Mesothelial cell of epicardium (in vitro differentiated cells): ENCODE measurements at regions not wholly inside any gene's neighbourhood (a gene's known extent, or its start where the extent isn't known, plus 50 kb on each side); places are given as distances from the start of the nearest gene placed in this dataset.

Experiments
- DNase-seq, 2 experiments: peaks; one replicate each; pipeline ENCODE4 v3.0.0; 2021; ENCODE audit warnings: low spot score in 2 of 2; ENCODE audit not compliant: unreplicated experiment in 2 of 2
- H3K27ac Mint-ChIP-seq: 2 replicates; pipeline ENCODE4 v1.8.0; 2021; ENCODE audit warnings: mixed read lengths
- H3K27me3 Mint-ChIP-seq: 2 replicates; pipeline ENCODE4 v1.8.0; 2021; ENCODE audit warnings: low read depth, mixed read lengths
- H3K36me3 Mint-ChIP-seq: 2 replicates; pipeline ENCODE4 v1.8.0; 2021; ENCODE audit warnings: mixed read lengths
- H3K4me1 Mint-ChIP-seq: 2 replicates; pipeline ENCODE4 v1.8.0; 2021; ENCODE audit warnings: mixed read lengths
- H3K4me3 Mint-ChIP-seq: 2 replicates; pipeline ENCODE4 v1.8.0; 2021; ENCODE audit warnings: mild to moderate bottlenecking, moderate library complexity, mixed read lengths
- H3K9me3 Mint-ChIP-seq: 2 replicates; pipeline ENCODE4 v1.8.0; 2021; ENCODE audit warnings: mixed read lengths
- TF ChIP-seq, protein P1 (sequence below): fragments of 200-600 bp; sonication (generic); IDR thresholded peaks from one replicate; pipeline ENCODE4 v1.5.0; 2021; ENCODE audit warnings: antibody characterized with exemption; ENCODE audit not compliant: unreplicated experiment

DNA sequence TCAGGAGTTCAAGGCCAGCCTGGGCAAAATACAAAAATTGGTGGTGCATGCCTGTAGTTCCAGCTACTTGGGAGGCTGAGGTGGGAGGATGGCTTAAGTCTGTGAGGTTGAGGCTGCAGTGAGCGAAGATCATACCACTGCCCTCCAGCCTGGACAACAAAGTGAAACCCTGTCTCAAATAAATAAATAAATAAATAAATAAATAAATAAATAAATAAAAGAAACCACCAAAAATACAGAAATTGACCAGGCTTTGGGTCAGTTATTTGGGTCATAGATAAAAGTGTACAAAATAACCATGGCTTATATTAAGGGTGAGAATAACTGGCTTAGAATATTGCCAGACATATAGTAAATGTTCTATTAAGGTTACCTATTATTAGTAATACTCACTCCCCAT lies 129.2 kb downstream of the NEUROD6 start:
- H3K36me3 Mint-ChIP-seq, result no peaks in the 10 kb centered on the region
- H3K27me3 Mint-ChIP-seq, result peaks cover 28% of the 10 kb centered on the region
- no peak overlapping the region for H3K4me3 Mint-ChIP-seq
- DNase-seq, result no peak
- H3K27ac Mint-ChIP-seq, result no peak overlapping the region
- H3K4me1 Mint-ChIP-seq, result no peaks in the 10 kb centered on the region
- no peaks in the 10 kb centered on the region for H3K9me3 Mint-ChIP-seq
- TF ChIP-seq, protein P1, sequence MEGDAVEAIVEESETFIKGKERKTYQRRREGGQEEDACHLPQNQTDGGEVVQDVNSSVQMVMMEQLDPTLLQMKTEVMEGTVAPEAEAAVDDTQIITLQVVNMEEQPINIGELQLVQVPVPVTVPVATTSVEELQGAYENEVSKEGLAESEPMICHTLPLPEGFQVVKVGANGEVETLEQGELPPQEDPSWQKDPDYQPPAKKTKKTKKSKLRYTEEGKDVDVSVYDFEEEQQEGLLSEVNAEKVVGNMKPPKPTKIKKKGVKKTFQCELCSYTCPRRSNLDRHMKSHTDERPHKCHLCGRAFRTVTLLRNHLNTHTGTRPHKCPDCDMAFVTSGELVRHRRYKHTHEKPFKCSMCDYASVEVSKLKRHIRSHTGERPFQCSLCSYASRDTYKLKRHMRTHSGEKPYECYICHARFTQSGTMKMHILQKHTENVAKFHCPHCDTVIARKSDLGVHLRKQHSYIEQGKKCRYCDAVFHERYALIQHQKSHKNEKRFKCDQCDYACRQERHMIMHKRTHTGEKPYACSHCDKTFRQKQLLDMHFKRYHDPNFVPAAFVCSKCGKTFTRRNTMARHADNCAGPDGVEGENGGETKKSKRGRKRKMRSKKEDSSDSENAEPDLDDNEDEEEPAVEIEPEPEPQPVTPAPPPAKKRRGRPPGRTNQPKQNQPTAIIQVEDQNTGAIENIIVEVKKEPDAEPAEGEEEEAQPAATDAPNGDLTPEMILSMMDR, result no peak

GRCh38 chr7:31204071-31204470 lies 136.5 kb downstream of the NEUROD6 start:
- Mint-ChIP-seq H3K4me3 (no peak overlapping the region), H3K4me1 (no peaks in the 10 kb centered on the region), H3K36me3 (no peaks in the 10 kb centered on the region), H3K27ac (no peak overlapping the region), H3K9me3 (peaks cover 11% of the 10 kb centered on the region), H3K27me3 (peaks cover 22% of the 10 kb centered on the region)
- TF ChIP-seq, protein P1, result no peak
- no peak for DNase-seq

- Mint-ChIP-seq H3K36me3 (no peaks in the 10 kb centered on the region), H3K27ac (no peak overlapping the region), H3K4me1 (no peaks in the 10 kb centered on the region), H3K4me3 (no peak overlapping the region), H3K27me3 (peaks cover 22% of the 10 kb centered on the region), H3K9me3 (peaks cover 14% of the 10 kb centered on the region)
- DNase-seq, result no peak
- TF ChIP-seq, protein P1, result no peak
Observed at GRCh38 chr7:31203551-31203950, 137.0 kb downstream of the NEUROD6 start.

DNA sequence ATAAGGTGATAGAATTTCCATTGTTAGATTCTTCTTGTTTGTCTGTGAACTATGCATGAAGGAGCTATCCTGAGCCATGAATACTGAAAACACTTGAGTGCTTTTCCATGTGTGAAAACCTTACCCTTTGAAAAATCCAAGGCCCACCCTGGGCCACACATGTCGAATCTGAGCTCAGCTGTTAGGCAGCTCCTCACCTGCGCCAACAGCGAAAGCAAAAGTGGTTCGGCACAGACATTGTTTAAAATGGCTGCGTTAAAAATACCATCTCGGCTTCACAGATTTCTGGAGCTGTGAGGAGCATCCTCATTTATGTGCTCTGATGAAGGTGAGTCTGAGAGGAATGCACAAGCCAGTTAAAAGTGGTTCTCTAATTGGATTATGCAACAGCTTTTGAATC lies 137.7 kb downstream of the NEUROD6 start:
- no peak for DNase-seq
- Mint-ChIP-seq H3K27ac (no peak overlapping the region), H3K4me1 (no peaks in the 10 kb centered on the region), H3K36me3 (no peaks in the 10 kb centered on the region), H3K27me3 (peaks cover 22% of the 10 kb centered on the region), H3K9me3 (peaks cover 17% of the 10 kb centered on the region), H3K4me3 (no peak overlapping the region)
- TF ChIP-seq, protein P1, result no peak

GRCh38 chr7:31192986-31193385 lies 140.9 kb downstream of the ADCYAP1R1 start:
- TF ChIP-seq, protein P1, result peak; percentile 55
- no peak overlapping the region for H3K27ac Mint-ChIP-seq
- no peaks in the 10 kb centered on the region for H3K36me3 Mint-ChIP-seq
- no peak overlapping the region for H3K4me3 Mint-ChIP-seq
- peak; percentile 41 to 64 for DNase-seq
- H3K9me3 Mint-ChIP-seq, result peaks cover 4% of the 10 kb centered on the region
- no peaks in the 10 kb centered on the region for H3K4me1 Mint-ChIP-seq
- H3K27me3 Mint-ChIP-seq, result peaks cover 56% of the 10 kb centered on the region

GRCh38 chr7:31190906-31191305 lies 138.8 kb downstream of the ADCYAP1R1 start:
- Mint-ChIP-seq H3K27ac (no peak overlapping the region), H3K4me3 (no peak overlapping the region), H3K4me1 (no peaks in the 10 kb centered on the region), H3K27me3 (peaks cover 66% of the 10 kb centered on the region), H3K9me3 (no peaks in the 10 kb centered on the region), H3K36me3 (no peaks in the 10 kb centered on the region)
- no peak for DNase-seq
- TF ChIP-seq, protein P1, result no peak
